Panc1 (cell line): ENCODE measurements at regions not wholly inside any gene's neighbourhood (a gene's known extent, or its start where the extent isn't known, plus 50 kb on each side); places are given as distances from the start of the nearest gene placed in this dataset.
"Not testable (repeated sequence)": the region's sequence is repeated elsewhere in the genome, so short reads cannot be mapped to it uniquely, and the experiment has no call there.

Experiments
- CTCF ChIP-seq: fragments of 450-650 bp; IDR thresholded peaks from 2 replicates; pipeline ENCODE4 v1.5.1; 2017; ENCODE audit warnings: mild to moderate bottlenecking
- POLR2AphosphoS5 ChIP-seq: IDR thresholded peaks from 2 replicates; pipeline ENCODE4 v1.6.1; 2012; ENCODE audit warnings: mild to moderate bottlenecking, low read depth, low read length, moderate library complexity
- TCF7L2 ChIP-seq: IDR thresholded peaks from 2 replicates; pipeline ENCODE4 v1.6.1; 2011; ENCODE audit warnings: mild to moderate bottlenecking, low read depth, low read length, inconsistent platforms

GRCh38 chr20:25932170-25932569, 235.5 kb upstream of the ZNF337 start:
- not testable (repeated sequence) for TF ChIP-seq CTCF, TCF7L2, POLR2AphosphoS5
